Tibial artery (tissue), 4 donors: ENCODE measurements at regions not wholly inside any gene's neighbourhood (a gene's known extent, or its start where the extent isn't known, plus 50 kb on each side); places are given as distances from the start of the nearest gene placed in this dataset.

ENCODE experiments used
- DNase-seq, 2 donors: peaks; one replicate each; pipeline ENCODE4 v3.0.0-alpha.2; 2019
- H3K27ac ChIP-seq, 2 donors: fragments of 200-600 bp; sonication (generic) in 1 of 2; 1 replicate in 1 of 2; 2 replicates in 1 of 2; pipeline ENCODE4 v1.5.1; 2018 to 2019; ENCODE audit warnings: mild to moderate bottlenecking in 1 of 2
- H3K27me3 ChIP-seq, 2 donors: fragments of 200-600 bp; sonication (generic) in 1 of 2; one replicate each; pipeline versions ENCODE4 v1.5.1 to v1.6.0; 2016 to 2019
- H3K36me3 ChIP-seq, 3 donors: fragments of 200-600 bp; sonication (generic) in 2 of 3; one replicate each; pipeline ENCODE4 v1.5.1; 2016 to 2019; ENCODE audit warnings: mild to moderate bottlenecking in 2 of 3
- H3K4me1 ChIP-seq, 4 donors: fragments of 200-600 bp; sonication (generic) in 2 of 4; 1 replicate in 3 of 4; 2 replicates in 1 of 4; pipeline ENCODE4 v1.5.1; 2016 to 2019
- H3K4me3 ChIP-seq, 2 donors: fragments of 200-600 bp; sonication (generic) in 1 of 2; 1 replicate in 1 of 2; 2 replicates in 1 of 2; pipeline ENCODE4 v1.5.1; 2018 to 2019; ENCODE audit warnings: mild to moderate bottlenecking in 2 of 2
- H3K9me3 ChIP-seq, 3 donors: fragments of 200-600 bp; sonication (generic) in 1 of 3; one replicate each; pipeline ENCODE4 v1.5.1; 2016 to 2019
- CTCF ChIP-seq, 2 experiments: fragments of 200-600 bp in 1 of 2; fragments of 450-650 bp in 1 of 2; IDR thresholded peaks; one replicate each; pipeline ENCODE4 v1.5.1; 2017 to 2019; ENCODE audit warnings: antibody characterized with exemption in 2 of 2, mild to moderate bottlenecking in 1 of 2, moderate library complexity in 1 of 2
- intact Hi-C: fragments of 100-400 bp; cut with DNase I; formaldehyde crosslinking; loops from one replicate; pipeline ENCODE4 v1.15.0; 2023; ENCODE audit warnings: low total_unique reads

GRCh38 chr9:135209136-135209535 is 121.7 kb downstream of the OLFM1 start:
- intact Hi-C loops, result no loop called here
- peaks cover 0 to 15% (median 0%) of the 10 kb centered on the region in 3 donors for H3K9me3 ChIP-seq
- no peak for TF ChIP-seq CTCF (IDR thresholded peaks at IDR 0.05)
- DNase-seq, result no peak
- no peak overlapping the region for H3K4me3 ChIP-seq
- H3K27ac ChIP-seq, result no peak overlapping the region
- peaks cover 0 to 28% of the 10 kb centered on the region in 2 donors for H3K27me3 ChIP-seq
- H3K4me1 ChIP-seq, result no peaks in the 10 kb centered on the region
- no peaks in the 10 kb centered on the region for H3K36me3 ChIP-seq

- Histone ChIP-seq H3K27me3 (peaks cover 0 to 36% of the 10 kb centered on the region in 2 donors), H3K27ac (no peak overlapping the region), H3K9me3 (peaks cover 0 to 15% (median 0%) of the 10 kb centered on the region in 3 donors), H3K4me3 (no peak overlapping the region), H3K4me1 (no peaks in the 10 kb centered on the region), H3K36me3 (no peaks in the 10 kb centered on the region)
- intact Hi-C loops, result no loop called here
- DNase-seq, result no peak
- no peak for TF ChIP-seq CTCF (IDR thresholded peaks at IDR 0.05)
These were observed 122.4 kb downstream of the OLFM1 start for GRCh38 chr9:135209852-135210251.

GRCh38 chr9:135210676-135211523 is 123.4 kb downstream of the OLFM1 start:
- Histone ChIP-seq H3K9me3 (peaks cover 0 to 15% (median 0%) of the 10 kb centered on the region in 3 donors), H3K27me3 (peaks cover 0 to 45% of the 10 kb centered on the region in 2 donors), H3K4me3 (no peak overlapping the region), H3K36me3 (no peaks in the 10 kb centered on the region), H3K27ac (no peak overlapping the region), H3K4me1 (peaks cover 0 to 8% (median 5%) of the 10 kb centered on the region in 4 donors)
- peak in 1 of 2 donors; percentile 2 for DNase-seq
- intact Hi-C loops, result no loop called here
- no peak for TF ChIP-seq CTCF (IDR thresholded peaks at IDR 0.05)

- Histone ChIP-seq H3K4me3 (no peak overlapping the region), H3K27me3 (peaks cover 0 to 49% of the 10 kb centered on the region in 2 donors), H3K36me3 (no peaks in the 10 kb centered on the region), H3K9me3 (peaks cover 0 to 15% (median 0%) of the 10 kb centered on the region in 3 donors), H3K4me1 (peaks cover 0 to 14% (median 11%) of the 10 kb centered on the region in 4 donors), H3K27ac (no peak overlapping the region)
- no peak for TF ChIP-seq CTCF (IDR thresholded peaks at IDR 0.05)
- intact Hi-C loops, result no loop called here
- DNase-seq, result peak in 1 of 2 donors; percentile 4
These were observed 124.0 kb downstream of the OLFM1 start for GRCh38 chr9:135211524-135211890.

- no peak overlapping the region for H3K4me3 ChIP-seq
- no peak overlapping the region for H3K27ac ChIP-seq
- H3K9me3 ChIP-seq, result peaks cover 0 to 15% (median 0%) of the 10 kb centered on the region in 3 donors
- no peak for DNase-seq
- H3K36me3 ChIP-seq, result no peaks in the 10 kb centered on the region
- H3K27me3 ChIP-seq, result peaks cover 0 to 54% of the 10 kb centered on the region in 2 donors
- H3K4me1 ChIP-seq, result peaks cover 0 to 24% (median 13%) of the 10 kb centered on the region in 4 donors
- TF ChIP-seq CTCF (IDR thresholded peaks at IDR 0.05), result no peak
- intact Hi-C loops, result no loop called here
These were observed 125.5 kb downstream of the OLFM1 start for GRCh38 chr9:135212961-135213360.
